Naive B cell (primary cell): ENCODE measurements at regions not wholly inside any gene's neighbourhood (a gene's known extent, or its start where the extent isn't known, plus 50 kb on each side); places are given as distances from the start of the nearest gene placed in this dataset.
"Not testable (repeated sequence)": the region's sequence is repeated elsewhere in the genome, so short reads cannot be mapped to it uniquely, and the experiment has no call there.

Experiments
- ATAC-seq, 2 donors: fragments of 150-1000 bp; cut with Tn5 transposase; 2 replicates each; pipeline ENCODE4 v1.10.0; 2021; ENCODE audit warnings: low read depth in 2 of 2, mild to moderate bottlenecking in 2 of 2, moderate library complexity in 2 of 2
- DNase-seq: peaks from one replicate; pipeline ENCODE4 v3.0.0; 2022
- H3K27ac Mint-ChIP-seq, 6 donors: one replicate each; pipeline ENCODE4 v1.8.0; 2020 to 2022; ENCODE audit warnings: mild to moderate bottlenecking in 6 of 6, mixed read lengths in 6 of 6, moderate library complexity in 5 of 6, inconsistent platforms in 2 of 6
- H3K27me3 Mint-ChIP-seq, 3 donors: one replicate each; pipeline ENCODE4 v1.8.0; 2021 to 2022; ENCODE audit warnings: mixed read lengths in 3 of 3, mild to moderate bottlenecking in 1 of 3
- H3K36me3 Mint-ChIP-seq, 2 donors: one replicate each; pipeline ENCODE4 v1.8.0; 2020 to 2022; ENCODE audit warnings: mixed read lengths in 2 of 2, inconsistent platforms in 1 of 2, mild to moderate bottlenecking in 1 of 2
- H3K4me1 Mint-ChIP-seq, 3 donors: one replicate each; pipeline ENCODE4 v1.8.0; 2020 to 2022; ENCODE audit warnings: mixed read lengths in 3 of 3, inconsistent platforms in 1 of 3, mild to moderate bottlenecking in 1 of 3, moderate library complexity in 1 of 3
- H3K4me3 Mint-ChIP-seq, 8 donors: one replicate each; pipeline ENCODE4 v1.8.0; 2020 to 2022; ENCODE audit warnings: mild to moderate bottlenecking in 8 of 8, mixed read lengths in 8 of 8, moderate library complexity in 8 of 8, inconsistent platforms in 2 of 8
- H3K9me3 Mint-ChIP-seq, 7 donors: one replicate each; pipeline ENCODE4 v1.8.0; 2020 to 2022; ENCODE audit warnings: mixed read lengths in 7 of 7, mild to moderate bottlenecking in 5 of 7, inconsistent platforms in 2 of 7, moderate library complexity in 1 of 7

DNA sequence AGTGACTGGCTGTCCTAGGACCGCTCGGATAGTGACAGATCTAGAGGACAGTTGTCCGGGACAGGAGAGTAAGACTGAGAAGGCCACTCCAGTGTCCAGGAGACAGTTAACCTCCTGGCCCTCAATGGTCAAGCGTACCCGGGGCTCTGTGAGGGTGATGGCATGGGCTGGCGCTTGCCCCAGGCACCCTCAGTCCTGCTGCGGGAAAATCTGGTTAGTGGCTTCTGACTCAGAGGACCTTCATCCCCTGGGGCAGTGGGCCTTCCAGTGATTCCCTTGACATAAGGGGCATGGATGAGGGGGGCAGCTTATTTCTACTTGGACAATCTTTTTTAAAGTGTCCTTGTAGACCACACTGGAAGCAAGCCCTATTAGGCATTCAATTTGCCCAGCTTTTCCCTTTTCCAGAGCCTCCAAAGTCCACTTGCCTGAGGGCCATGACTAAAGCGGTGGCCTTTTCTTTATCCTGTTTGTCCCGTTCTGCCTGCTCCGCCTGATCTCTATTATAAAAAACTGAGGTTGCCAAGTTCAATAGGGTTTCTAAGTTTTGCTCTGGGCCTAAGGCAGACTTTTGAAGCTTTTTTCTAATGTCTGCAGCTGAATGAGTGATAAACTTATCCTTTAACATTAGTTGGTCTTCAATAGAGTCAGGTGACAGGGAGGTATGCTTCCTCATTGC, 139.8 kb downstream of the COX18 start:
- H3K4me1 Mint-ChIP-seq, H3K27me3 Mint-ChIP-seq, H3K27ac Mint-ChIP-seq, H3K36me3 Mint-ChIP-seq, H3K4me3 Mint-ChIP-seq, ATAC-seq, DNase-seq: not testable (repeated sequence)
- H3K9me3 Mint-ChIP-seq = peaks cover 0 to 17% (median 5%) of the 10 kb centered on the region in 7 donors

DNA sequence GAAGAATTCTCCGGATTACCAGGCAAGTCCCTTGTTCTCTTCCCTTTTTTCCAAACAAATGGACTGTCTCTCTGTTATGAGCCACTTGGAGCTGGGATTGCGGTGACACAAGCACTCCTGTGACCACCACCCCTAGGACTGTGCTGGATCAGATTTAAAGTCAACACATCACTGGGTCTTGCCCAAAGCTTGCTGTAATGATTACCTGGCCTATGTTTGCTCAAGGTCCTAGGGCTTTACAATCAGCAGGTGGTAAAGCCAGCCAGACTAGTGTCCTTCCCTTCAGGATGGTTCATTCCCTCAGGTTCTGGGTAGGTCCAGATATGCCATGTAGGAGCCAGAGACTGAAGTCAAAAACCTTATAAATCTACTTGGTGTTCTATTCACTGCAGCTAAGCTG, 144.7 kb downstream of the COX18 start:
- no peak for ATAC-seq
- Mint-ChIP-seq H3K36me3 (no peaks in the 10 kb centered on the region), H3K27ac (no peak overlapping the region), H3K9me3 (peaks cover 0 to 37% (median 7%) of the 10 kb centered on the region in 7 donors), H3K4me3 (no peak overlapping the region), H3K4me1 (no peaks in the 10 kb centered on the region), H3K27me3 (no peaks in the 10 kb centered on the region)
- DNase-seq = no peak

DNA sequence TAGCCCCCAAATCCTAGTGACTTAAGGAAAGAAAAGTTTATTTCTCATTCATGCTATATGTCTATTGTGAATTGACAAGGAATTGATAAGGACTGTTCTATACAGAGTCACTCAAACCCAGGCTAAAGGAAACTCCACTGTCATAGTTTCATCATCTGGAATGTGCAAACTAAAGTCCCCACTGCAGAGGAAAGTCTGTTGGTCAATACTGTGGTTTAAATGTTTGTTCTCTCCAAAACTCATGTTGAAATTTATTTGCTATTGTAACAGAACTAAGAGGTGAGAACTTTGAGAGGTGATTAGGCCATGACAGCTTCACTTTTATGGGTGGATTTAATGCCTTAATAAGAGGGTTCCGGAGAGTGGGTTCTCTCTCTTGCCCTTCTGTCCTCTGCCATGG, 149.6 kb downstream of the COX18 start:
- ATAC-seq (no peak), DNase-seq (no peak)
- Mint-ChIP-seq H3K27me3 (peaks cover 0 to 8% (median 0%) of the 10 kb centered on the region in 3 donors), H3K4me1 (no peaks in the 10 kb centered on the region), H3K27ac (no peak overlapping the region), H3K4me3 (no peak overlapping the region), H3K36me3 (no peaks in the 10 kb centered on the region), H3K9me3 (peaks cover 0 to 22% (median 5%) of the 10 kb centered on the region in 7 donors)

DNA sequence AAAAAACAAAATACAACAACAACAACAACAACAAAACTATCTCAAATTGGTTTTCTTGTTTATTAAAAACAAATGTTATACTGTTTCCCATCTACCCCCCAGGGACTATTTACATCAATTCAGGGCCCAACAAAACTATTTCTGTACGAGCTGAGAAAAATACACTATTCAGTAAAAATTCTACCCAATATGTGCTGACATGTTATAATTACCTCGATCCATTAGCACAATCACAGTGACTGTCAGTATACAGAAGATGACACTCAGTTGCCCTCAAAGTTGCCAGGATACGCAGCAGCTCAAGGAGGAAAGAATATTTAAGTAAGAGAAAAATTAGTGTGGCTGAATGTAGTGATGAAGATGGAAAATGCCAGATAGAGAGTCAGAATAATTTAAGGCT, 150.1 kb downstream of the COX18 start:
- Mint-ChIP-seq H3K4me1 (no peaks in the 10 kb centered on the region), H3K9me3 (peaks cover 0 to 18% (median 5%) of the 10 kb centered on the region in 7 donors), H3K36me3 (no peaks in the 10 kb centered on the region), H3K4me3 (no peak overlapping the region), H3K27me3 (peaks cover 0 to 8% (median 0%) of the 10 kb centered on the region in 3 donors), H3K27ac (no peak overlapping the region)
- DNase-seq (no peak), ATAC-seq (no peak)

DNA sequence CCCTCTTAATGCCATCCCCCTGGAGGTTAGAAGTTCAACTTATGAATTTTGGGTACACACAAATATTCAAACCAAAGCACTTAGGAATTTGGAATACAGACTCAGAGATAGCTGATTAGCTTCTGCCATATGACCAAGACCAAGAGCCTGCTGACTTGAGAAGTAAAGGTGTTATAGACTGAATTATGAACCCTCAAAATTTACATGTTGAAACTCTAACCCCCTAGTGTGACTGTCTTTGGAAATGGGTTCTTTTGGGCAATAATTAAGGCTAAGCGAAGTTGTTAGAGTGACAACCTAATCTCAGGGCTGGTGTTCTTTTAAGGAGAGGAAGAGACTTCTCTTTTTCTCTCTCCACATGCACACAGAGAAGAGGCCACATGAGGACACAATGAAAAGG, 151.2 kb downstream of the COX18 start:
- DNase-seq = no peak
- Mint-ChIP-seq H3K4me3 (no peak overlapping the region), H3K27ac (no peak overlapping the region), H3K4me1 (no peaks in the 10 kb centered on the region), H3K27me3 (peaks cover 0 to 8% (median 0%) of the 10 kb centered on the region in 3 donors), H3K36me3 (no peaks in the 10 kb centered on the region), H3K9me3 (peaks cover 0 to 8% (median 1%) of the 10 kb centered on the region in 7 donors)
- no peak for ATAC-seq

DNA sequence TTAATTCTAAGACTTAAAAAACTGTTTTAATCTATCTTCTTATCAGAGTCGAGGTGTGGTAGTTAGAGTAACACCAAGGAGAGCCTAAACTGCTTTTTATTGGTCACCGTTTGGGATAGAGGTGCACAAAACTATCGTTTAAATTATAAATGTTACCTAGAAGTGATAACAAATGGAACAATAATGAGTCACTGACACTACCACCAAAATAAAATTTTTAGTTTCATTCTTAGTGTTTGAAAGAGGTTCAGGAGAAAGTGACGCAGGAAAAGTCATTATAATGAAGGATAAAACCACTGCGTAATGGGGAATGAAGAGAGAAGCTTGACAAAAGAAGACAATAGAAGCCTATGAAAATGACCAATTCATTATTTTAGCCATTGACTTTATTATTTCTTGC, 158.2 kb downstream of the COX18 start:
- Mint-ChIP-seq H3K9me3 (peaks cover 0 to 4% (median 0%) of the 10 kb centered on the region in 7 donors), H3K4me1 (no peaks in the 10 kb centered on the region), H3K4me3 (no peak overlapping the region), H3K36me3 (no peaks in the 10 kb centered on the region), H3K27ac (no peak overlapping the region), H3K27me3 (peaks cover 0 to 8% (median 0%) of the 10 kb centered on the region in 3 donors)
- ATAC-seq (no peak), DNase-seq (no peak)

DNA sequence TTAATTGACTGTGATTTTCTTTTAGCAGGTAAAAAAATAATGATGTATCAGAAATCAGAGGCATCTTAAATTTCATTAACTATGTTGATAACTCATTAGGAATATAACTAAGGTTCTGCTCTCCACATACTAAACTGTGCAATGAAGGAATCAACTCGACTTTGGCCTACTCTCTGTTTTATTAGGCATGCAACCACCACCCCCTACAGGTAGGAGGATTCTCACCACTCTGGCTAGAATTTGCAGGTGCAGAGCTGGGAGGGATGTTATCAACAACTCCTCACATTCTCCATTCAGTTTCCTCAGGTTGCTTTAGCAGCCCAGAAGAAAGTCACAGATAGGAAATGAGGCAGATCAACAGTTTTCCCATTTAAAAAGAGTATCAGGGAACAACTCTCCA, 160.1 kb downstream of the COX18 start:
- DNase-seq (no peak), ATAC-seq (no peak)
- H3K4me1 Mint-ChIP-seq = no peaks in the 10 kb centered on the region
- H3K27me3 Mint-ChIP-seq = no peaks in the 10 kb centered on the region
- H3K36me3 Mint-ChIP-seq = no peaks in the 10 kb centered on the region
- H3K9me3 Mint-ChIP-seq = peaks cover 0 to 8% (median 4%) of the 10 kb centered on the region in 7 donors
- H3K27ac Mint-ChIP-seq = no peak overlapping the region
- H3K4me3 Mint-ChIP-seq = peak overlapping the region in 1 of 8 donors; percentile 26

DNA sequence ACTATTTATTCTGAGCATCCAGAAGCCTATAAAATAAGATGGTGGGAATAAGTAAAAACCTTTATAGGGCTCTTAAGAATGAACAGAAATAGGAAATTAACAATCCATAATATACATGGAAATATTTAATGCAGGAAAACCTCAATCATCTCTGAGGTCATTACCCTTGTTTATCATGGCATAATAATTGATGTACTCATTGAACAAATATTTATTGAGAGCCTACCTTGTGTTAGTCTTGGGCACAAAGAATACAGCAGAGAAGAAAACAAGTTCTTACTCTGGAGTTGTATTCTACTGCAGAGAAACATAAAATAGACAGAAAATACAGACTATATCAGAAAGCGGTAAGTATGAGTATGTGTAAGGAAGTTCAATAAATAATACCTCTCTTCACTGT, 167.2 kb downstream of the COX18 start:
- H3K4me3 Mint-ChIP-seq = no peak overlapping the region
- ATAC-seq = no peak

DNA sequence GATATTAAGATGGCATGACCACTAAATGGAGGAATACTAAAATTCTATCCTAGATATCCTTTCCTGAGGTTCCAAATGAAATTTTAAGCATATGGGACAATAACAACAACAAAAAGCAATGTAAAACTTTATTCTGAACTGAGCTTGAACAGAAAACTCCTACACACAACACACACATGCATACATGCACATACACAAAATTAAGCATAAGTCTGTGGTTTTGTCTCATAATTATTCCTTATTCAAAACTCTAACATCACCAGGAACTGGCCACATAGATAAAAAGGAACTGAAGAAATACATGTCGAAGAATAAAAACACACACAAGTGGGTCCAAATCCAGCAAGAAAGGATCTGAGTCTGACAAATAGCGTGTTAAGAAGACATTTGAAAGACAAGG, 168.0 kb downstream of the COX18 start:
- H3K9me3 Mint-ChIP-seq = peaks cover 0 to 7% (median 4%) of the 10 kb centered on the region in 7 donors

More for the DNA sequence above, 167.2 kb downstream of the COX18 start:
- Mint-ChIP-seq H3K9me3 (peaks cover 0 to 7% (median 3%) of the 10 kb centered on the region in 7 donors), H3K36me3 (no peaks in the 10 kb centered on the region), H3K27ac (no peak overlapping the region), H3K27me3 (no peaks in the 10 kb centered on the region), H3K4me1 (no peaks in the 10 kb centered on the region)
- no peak for DNase-seq

DNA sequence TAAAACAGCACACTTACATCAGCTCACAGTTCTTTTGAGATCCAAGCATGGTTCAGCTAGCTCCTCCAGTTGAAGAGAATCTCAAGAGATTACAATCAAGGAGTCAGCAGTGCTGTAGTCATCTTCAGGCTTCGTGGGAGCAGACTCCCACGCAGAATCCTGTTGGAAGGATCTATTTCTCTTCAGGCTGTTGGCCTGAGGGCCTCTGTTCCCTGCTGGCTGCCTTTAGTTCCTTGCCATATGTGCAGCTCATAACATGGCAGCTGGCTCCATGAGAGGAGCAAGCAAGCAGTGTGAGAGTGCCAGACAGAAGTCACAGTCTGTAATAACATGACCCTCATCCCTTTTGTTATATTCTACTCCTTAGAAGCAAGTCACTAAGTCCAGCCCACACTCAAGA, 168.6 kb downstream of the COX18 start:
- DNase-seq = no peak
- H3K9me3 Mint-ChIP-seq = peaks cover 0 to 7% (median 4%) of the 10 kb centered on the region in 7 donors
- no peaks in the 10 kb centered on the region for H3K27me3 Mint-ChIP-seq
- H3K4me3 Mint-ChIP-seq = no peak overlapping the region
- H3K4me1 Mint-ChIP-seq = no peaks in the 10 kb centered on the region
- no peaks in the 10 kb centered on the region for H3K36me3 Mint-ChIP-seq
- ATAC-seq = no peak
- H3K27ac Mint-ChIP-seq = no peak overlapping the region

More for the DNA sequence above, 168.0 kb downstream of the COX18 start:
- Mint-ChIP-seq H3K27me3 (no peaks in the 10 kb centered on the region), H3K27ac (no peak overlapping the region), H3K4me3 (no peak overlapping the region), H3K4me1 (no peaks in the 10 kb centered on the region), H3K36me3 (no peaks in the 10 kb centered on the region)
- ATAC-seq = no peak
- DNase-seq = no peak

DNA sequence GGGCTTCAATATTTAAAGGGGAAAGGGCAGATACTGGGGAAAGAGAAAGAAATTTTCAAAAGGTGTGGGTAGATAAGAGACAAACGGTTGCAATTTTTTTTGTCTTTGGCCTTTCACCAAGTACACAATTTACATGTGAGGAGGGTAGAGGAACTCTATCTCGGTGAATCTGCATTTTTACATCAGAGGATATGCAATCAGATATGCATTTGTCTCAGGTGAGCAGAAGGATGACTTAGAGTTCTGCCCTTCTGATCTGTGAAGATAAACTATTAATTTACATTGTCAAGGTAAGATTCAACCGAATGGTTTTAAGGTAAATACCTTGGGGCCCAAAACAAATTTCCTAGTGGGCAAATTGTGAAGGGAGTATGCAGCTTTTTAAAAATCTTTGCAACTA, 169.9 kb downstream of the COX18 start:
- H3K9me3 Mint-ChIP-seq = peaks cover 0 to 6% (median 2%) of the 10 kb centered on the region in 7 donors
- ATAC-seq (no peak), DNase-seq (no peak)
- no peak overlapping the region for H3K4me3 Mint-ChIP-seq
- no peaks in the 10 kb centered on the region for H3K36me3 Mint-ChIP-seq
- H3K27ac Mint-ChIP-seq = no peak overlapping the region
- no peaks in the 10 kb centered on the region for H3K27me3 Mint-ChIP-seq
- H3K4me1 Mint-ChIP-seq = no peaks in the 10 kb centered on the region

DNA sequence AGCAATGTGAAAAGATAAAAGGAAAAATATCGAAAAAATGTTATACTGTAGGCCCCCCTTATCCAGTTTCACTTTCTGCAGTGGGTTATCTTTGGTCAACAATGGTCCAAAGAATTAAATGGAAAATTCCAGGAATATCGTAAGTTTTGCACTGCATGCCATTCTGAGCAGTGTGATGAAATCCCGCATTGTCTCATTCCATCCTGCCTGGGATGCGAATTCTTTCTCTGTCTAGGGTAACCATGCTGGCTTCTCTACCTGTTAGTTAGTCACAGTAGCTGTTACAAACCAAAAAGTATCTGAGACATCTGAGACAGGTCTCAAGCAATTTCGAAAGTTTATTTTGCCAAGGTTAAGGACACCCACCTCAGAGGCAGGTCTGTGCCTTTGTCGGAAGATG, 170.3 kb downstream of the COX18 start:
- Mint-ChIP-seq H3K9me3 (peaks cover 0 to 6% (median 0%) of the 10 kb centered on the region in 7 donors), H3K27ac (no peak overlapping the region), H3K4me3 (no peak overlapping the region), H3K4me1 (no peaks in the 10 kb centered on the region), H3K36me3 (no peaks in the 10 kb centered on the region), H3K27me3 (no peaks in the 10 kb centered on the region)
- ATAC-seq (no peak), DNase-seq (no peak)

DNA sequence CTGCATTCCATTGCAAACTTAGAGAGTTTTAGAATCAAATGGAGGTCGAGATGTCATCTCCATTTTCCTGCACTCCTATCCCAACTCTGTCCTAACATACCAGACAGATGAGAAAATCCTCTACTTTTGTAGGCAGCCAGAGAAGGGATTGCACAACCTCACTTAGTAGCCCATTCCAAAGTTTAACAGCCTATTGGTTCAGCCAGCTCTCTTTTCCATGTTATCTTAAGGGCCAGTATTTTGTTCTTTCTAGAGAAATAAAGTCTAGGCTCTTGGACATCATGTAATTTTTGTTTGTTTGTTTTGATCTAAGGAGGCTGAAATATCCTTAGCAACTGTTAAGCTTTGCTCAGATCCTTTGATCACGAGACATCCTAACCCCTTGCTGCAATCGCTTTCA, 173.0 kb downstream of the COX18 start:
- H3K36me3 Mint-ChIP-seq = no peaks in the 10 kb centered on the region
- no peak overlapping the region for H3K27ac Mint-ChIP-seq
- DNase-seq (no peak), ATAC-seq (no peak)
- H3K4me3 Mint-ChIP-seq = no peak overlapping the region
- no peaks in the 10 kb centered on the region for H3K4me1 Mint-ChIP-seq
- peaks cover 0 to 6% (median 0%) of the 10 kb centered on the region in 7 donors for H3K9me3 Mint-ChIP-seq
- H3K27me3 Mint-ChIP-seq = peaks cover 0 to 6% (median 0%) of the 10 kb centered on the region in 3 donors

DNA sequence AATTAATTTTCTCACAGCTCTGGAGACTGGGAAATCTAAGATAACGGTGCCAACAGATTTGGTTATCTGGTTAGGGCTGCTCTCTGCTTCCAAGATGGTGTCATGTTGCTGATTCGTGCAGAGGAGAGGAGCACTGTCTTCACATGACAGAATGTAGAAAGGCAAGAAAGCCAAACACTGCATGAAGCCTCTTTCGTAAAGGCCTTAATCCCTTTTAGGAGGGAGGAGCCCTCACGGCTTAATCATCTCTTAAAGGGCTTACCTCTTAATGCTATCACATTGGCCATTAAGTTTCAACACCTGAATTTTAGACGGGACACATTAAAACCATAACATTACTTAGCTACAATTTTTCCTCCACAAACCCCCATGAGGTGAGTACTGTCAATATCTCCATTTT, 174.1 kb downstream of the COX18 start:
- Mint-ChIP-seq H3K4me3 (no peak overlapping the region), H3K36me3 (no peaks in the 10 kb centered on the region), H3K9me3 (peaks cover 0 to 6% (median 0%) of the 10 kb centered on the region in 7 donors), H3K27ac (no peak overlapping the region), H3K4me1 (no peaks in the 10 kb centered on the region), H3K27me3 (peaks cover 0 to 6% (median 0%) of the 10 kb centered on the region in 3 donors)
- DNase-seq (no peak), ATAC-seq (no peak)
